ENCODE measurements at regions not wholly inside any gene's neighbourhood (a gene's known extent, or its start where the extent isn't known, plus 50 kb on each side); places are given as distances from the start of the nearest gene placed in this dataset.

- FAIRE-seq: no peak
- DNase-seq (ENCODE audit: insufficient read length, low spot score): no peak
- TF ChIP-seq CTCF (IDR thresholded peaks at IDR 0.05; ENCODE audit: insufficient read depth, missing control alignments): no peak
Measured at GRCh38 chr11:72514331-72514730, 80.0 kb upstream of the CLPB start.

- DNase-seq (ENCODE audit: insufficient read length, low spot score) (no peak), FAIRE-seq (no peak)
- TF ChIP-seq CTCF (IDR thresholded peaks at IDR 0.05; ENCODE audit: insufficient read depth, missing control alignments): no peak
Measured at GRCh38 chr11:72513411-72513810, 79.1 kb upstream of the CLPB start.

- TF ChIP-seq CTCF (IDR thresholded peaks at IDR 0.05; ENCODE audit: insufficient read depth, missing control alignments): no peak
- DNase-seq (ENCODE audit: insufficient read length, low spot score) (no peak), FAIRE-seq (no peak)
Measured at GRCh38 chr11:72512956-72513355, 78.6 kb upstream of the CLPB start.

- DNase-seq (ENCODE audit: insufficient read length, low spot score): no peak
- FAIRE-seq: no peak
Measured at GRCh38 chr11:72511393-72512047, 77.2 kb upstream of the CLPB start.

GRCh38 chr11:72507050-72507449 lies 72.7 kb upstream of the CLPB start:
- no peak for TF ChIP-seq CTCF (IDR thresholded peaks at IDR 0.05; ENCODE audit: insufficient read depth, missing control alignments)
- no peak for FAIRE-seq
- DNase-seq (ENCODE audit: insufficient read length, low spot score): no peak

More at GRCh38 chr11:72511393-72512047, 77.2 kb upstream of the CLPB start:
- no peak for TF ChIP-seq CTCF (IDR thresholded peaks at IDR 0.05; ENCODE audit: insufficient read depth, missing control alignments)

- no peak for TF ChIP-seq CTCF (IDR thresholded peaks at IDR 0.05; ENCODE audit: insufficient read depth, missing control alignments)
- DNase-seq (ENCODE audit: insufficient read length, low spot score) (peak; percentile 47), FAIRE-seq (peak; percentile 93)
Measured at GRCh38 chr11:72497731-72498130, 63.4 kb upstream of the CLPB start.

- no peak for TF ChIP-seq CTCF (IDR thresholded peaks at IDR 0.05; ENCODE audit: insufficient read depth, missing control alignments)
- FAIRE-seq (no peak), DNase-seq (ENCODE audit: insufficient read length, low spot score) (no peak)
Measured at GRCh38 chr11:72494109-72494429, 59.7 kb upstream of the CLPB start.

Data from D721Med (cell line).